IMR-90 (cell line): ENCODE measurements at regions not wholly inside any gene's neighbourhood (a gene's known extent, or its start where the extent isn't known, plus 50 kb on each side); places are given as distances from the start of the nearest gene placed in this dataset.

Source experiments
- ATAC-seq: fragments of 200-7000 bp; cut with Tn5 transposase; 2 replicates; pipeline ENCODE4 v1.9.1; 2020; ENCODE audit warnings: low read depth, mild to moderate bottlenecking, moderate library complexity
- BruUV-seq: library from RNA; stranded (reverse); fragments of 400-500 nt; replicated peaks from 2 replicates; lab custom pipeline; 2021; lab: Mats Ljungman, UMichigan
- CTCF ChIA-PET: fragments of 300-600 bp; formaldehyde crosslinking; extraction: SDS; loops from one replicate; lab custom pipeline; 2021; ENCODE audit warnings: antibody characterized with exemption; lab: Yijun Ruan, JAX
- POLR2A ChIA-PET: fragments of 300-600 bp; sonication (Branson Sonifier 250); formaldehyde crosslinking; loops from one replicate; lab custom pipeline; 2022; ENCODE audit warnings: antibody characterized with exemption; ENCODE audit not compliant: unreplicated experiment; lab: Charles Lee
- DNase-seq: peaks from one replicate; pipeline ENCODE4 v3.0.0; 2013
- H2AFZ ChIP-seq: replicated peaks from 2 replicates; pipeline ENCODE3; 2013; ENCODE audit warnings: low read length, mild to moderate bottlenecking; ENCODE audit not compliant: poor library complexity
- H2AK5ac ChIP-seq: 2 replicates; pipeline ENCODE4 v1.6.1; 2013; ENCODE audit warnings: low read depth, low read length, inconsistent platforms
- H2AK9ac ChIP-seq: replicated peaks from 2 replicates; pipeline ENCODE3; 2013; ENCODE audit warnings: mild to moderate bottlenecking, low read depth, low read length, moderate library complexity; ENCODE audit not compliant: poor library complexity
- H2BK120ac ChIP-seq: 2 replicates; pipeline ENCODE4 v1.6.1; 2013; ENCODE audit warnings: low read depth, low read length, inconsistent platforms
- H2BK15ac ChIP-seq: 3 replicates; pipeline ENCODE4 v1.6.1; 2013; ENCODE audit warnings: low read depth, low read length, inconsistent platforms
- H2BK20ac ChIP-seq: 2 replicates; pipeline ENCODE4 v1.6.1; 2013; ENCODE audit warnings: low read depth, mild to moderate bottlenecking, inconsistent platforms, low read length, moderate library complexity
- H2BK5ac ChIP-seq: 2 replicates; pipeline ENCODE4 v1.6.1; 2013; ENCODE audit warnings: mild to moderate bottlenecking, low read depth, low read length, inconsistent platforms; ENCODE audit not compliant: poor library complexity, severe bottlenecking
- H3K14ac ChIP-seq: replicated peaks from 2 replicates; pipeline ENCODE4 v1.6.1; 2013; ENCODE audit warnings: low read depth, low read length, inconsistent platforms
- H3K18ac ChIP-seq: 2 replicates; pipeline ENCODE4 v1.6.1; 2013; ENCODE audit warnings: low read depth, low read length, control low read depth
- H3K23ac ChIP-seq: 2 replicates; pipeline ENCODE4 v1.6.1; 2013; ENCODE audit warnings: low read depth, low read length, inconsistent platforms
- H3K27ac ChIP-seq: 2 replicates; pipeline ENCODE4 v1.5.1; 2013; ENCODE audit warnings: mild to moderate bottlenecking, control low read depth, low read length; ENCODE audit not compliant: insufficient read depth
- H3K27me3 ChIP-seq: 2 replicates; pipeline ENCODE4 v1.6.1; 2013; ENCODE audit warnings: low read length; ENCODE audit not compliant: control insufficient read depth, insufficient read depth
- H3K36me3 ChIP-seq: 2 replicates; pipeline ENCODE4 v1.6.1; 2013; ENCODE audit warnings: low read length, mixed read lengths; ENCODE audit not compliant: control insufficient read depth, insufficient read depth
- H3K4ac ChIP-seq: 2 replicates; pipeline ENCODE4 v1.6.1; 2013; ENCODE audit warnings: low read depth, low read length, inconsistent platforms
- H3K4me1 ChIP-seq: 2 replicates; pipeline ENCODE4 v1.6.1; 2013; ENCODE audit warnings: low read length, mixed read lengths; ENCODE audit not compliant: control insufficient read depth, insufficient read depth
- H3K4me2 ChIP-seq: 2 replicates; pipeline ENCODE4 v1.6.1; 2013; ENCODE audit warnings: low read depth, mild to moderate bottlenecking, control low read depth, low read length, moderate library complexity
- H3K4me3 ChIP-seq: 2 replicates; pipeline ENCODE4 v1.5.1; 2013; ENCODE audit warnings: low read depth, mild to moderate bottlenecking, control low read depth, low read length, moderate library complexity; ENCODE audit not compliant: insufficient read depth
- H3K56ac ChIP-seq: 2 replicates; pipeline ENCODE4 v1.6.1; 2013; ENCODE audit warnings: low read length, inconsistent platforms; ENCODE audit not compliant: insufficient read depth; ENCODE audit errors: extremely low read depth
- H3K79me1 ChIP-seq, 2 experiments: 2 replicates each; pipeline ENCODE4 v1.6.1; 2013; ENCODE audit warnings: low read length in 2 of 2, inconsistent platforms in 1 of 2, low read depth in 1 of 2
- H3K9ac ChIP-seq: 2 replicates; pipeline ENCODE4 v1.6.1; 2013; ENCODE audit warnings: low read depth, low read length, control low read depth
- H3K9me1 ChIP-seq: 2 replicates; pipeline ENCODE4 v1.6.1; 2013; ENCODE audit warnings: low read length, inconsistent platforms; ENCODE audit not compliant: insufficient read depth
- H3K9me3 ChIP-seq: 2 replicates; pipeline ENCODE4 v1.6.1; 2013; ENCODE audit warnings: low read length; ENCODE audit not compliant: control insufficient read depth, insufficient read depth
- H4K20me1 ChIP-seq: 2 replicates; pipeline ENCODE4 v1.6.1; 2013; ENCODE audit warnings: low read length, inconsistent platforms; ENCODE audit not compliant: insufficient read depth
- H4K5ac ChIP-seq: 2 replicates; pipeline ENCODE4 v1.6.1; 2013; ENCODE audit warnings: mild to moderate bottlenecking, low read depth, low read length, control low read depth
- H4K8ac ChIP-seq, 2 experiments: 2 replicates each; pipeline ENCODE4 v1.6.1; 2013; ENCODE audit warnings: low read depth in 2 of 2, low read length in 2 of 2, control low read depth in 1 of 2, inconsistent platforms in 1 of 2
- H4K91ac ChIP-seq: 2 replicates; pipeline ENCODE4 v1.6.1; 2013; ENCODE audit warnings: low read depth, low read length, inconsistent platforms; ENCODE audit not compliant: insufficient read depth
- CEBPB ChIP-seq: IDR thresholded peaks from 2 replicates; pipeline ENCODE4 v1.6.1; 2012; ENCODE audit warnings: low read depth, low read length, improper control_type of control experiment
- CHD1 ChIP-seq: IDR thresholded peaks from 2 replicates; pipeline ENCODE4 v1.6.1; 2012; ENCODE audit warnings: low read depth, low read length, improper control_type of control experiment
- MAFK ChIP-seq: IDR thresholded peaks from 2 replicates; pipeline ENCODE4 v1.6.1; 2012; ENCODE audit warnings: low read depth, low read length, improper control_type of control experiment
- RAD21 ChIP-seq: IDR thresholded peaks from 2 replicates; pipeline ENCODE4 v1.6.1; 2012; ENCODE audit warnings: low read length, improper control_type of control experiment
- RCOR1 ChIP-seq: IDR thresholded peaks from 2 replicates; pipeline ENCODE4 v1.6.1; 2012; ENCODE audit warnings: mild to moderate bottlenecking, low read length, improper control_type of control experiment; ENCODE audit not compliant: insufficient replicate concordance
- RFX5 ChIP-seq: IDR thresholded peaks from 2 replicates; pipeline ENCODE4 v1.8.0; 2012; ENCODE audit warnings: low read depth, mild to moderate bottlenecking, low read length, moderate library complexity
- SMC3 ChIP-seq: fragments of 150-350 bp; IDR thresholded peaks from 2 replicates; pipeline ENCODE4 v1.6.1; 2016; ENCODE audit warnings: low read depth, mild to moderate bottlenecking, antibody characterized with exemption, low read length, moderate library complexity
- WGBS, 2 experiments: methylation state at CpG; one replicate each; pipeline versions ENCODE4 v1.1.5 to v1.1.7; 2013; ENCODE audit warnings: missing lambda C conversion rate in 2 of 2; ENCODE audit not compliant: insufficient read length in 1 of 2; ENCODE audit errors: extremely low coverage in 2 of 2; 5-methylcytosine and 5-hydroxymethylcytosine counted together
- dilution Hi-C: fragments of 300-500 bp; cut with HindIII; formaldehyde crosslinking; loops from one replicate; pipeline ENCODE4 v1.14.3; 2018; ENCODE audit warnings: low sequenced_read_pairs; ENCODE audit not compliant: unreplicated experiment
- in situ Hi-C: fragments of 300-500 bp; cut with MboI; formaldehyde crosslinking; loops from 3 replicates; pipeline ENCODE4 v1.14.3; 2019; ENCODE audit warnings: low sequenced_read_pairs, inconsistent platforms, mixed read lengths
- intact Hi-C: fragments of 100-400 bp; cut with micrococcal nuclease; formaldehyde crosslinking; loops from 2 replicates; pipeline ENCODE4 v1.10.0; 2022

- no peaks in the 10 kb centered on the region for H4K20me1 ChIP-seq
- WGBS, 2 experiments: 80% methylated on average over 1 of the region's 10 CpGs; no CpG with 5 or more reads in 1 of the 2 experiments
These were observed 61.3 kb upstream of the PRR23E start for GRCh38 chr3:127131424-127132170.

More at GRCh38 chr3:127131424-127132170, 61.3 kb upstream of the PRR23E start:
- dilution Hi-C loops: no loop called here
- no peak overlapping the region for H2AK5ac ChIP-seq
- intact Hi-C loops: no loop called here
- no peak overlapping the region for H3K4ac ChIP-seq
- no peak overlapping the region for H4K5ac ChIP-seq
- H3K79me1 ChIP-seq: no peaks in the 10 kb centered on the region
- no peaks in the 10 kb centered on the region for H3K4me1 ChIP-seq
- ATAC-seq (no peak), DNase-seq (no peak)
- in situ Hi-C loops: no loop called here
- no peaks in the 10 kb centered on the region for H3K9me1 ChIP-seq
- POLR2A ChIA-PET: no interaction called here
- CTCF ChIA-PET: interaction anchor here (1.4 kb wide), 1 partner anchor 19 kb away, joined by 3 read pairs; no protein-coding TSS in a partner anchor
- no peak overlapping the region for H3K18ac ChIP-seq
- H3K14ac ChIP-seq: no peak overlapping the region
- no peak overlapping the region for H3K9ac ChIP-seq
- H2AK9ac ChIP-seq: no peak overlapping the region
- no peak overlapping the region for H2BK120ac ChIP-seq
- no peak overlapping the region for H2AFZ ChIP-seq
- H4K8ac ChIP-seq: no peak overlapping the region
- no peak overlapping the region for H3K4me3 ChIP-seq
- H2BK5ac ChIP-seq: no peak overlapping the region
- H3K23ac ChIP-seq: no peak overlapping the region
- TF ChIP-seq RFX5: no peak
- TF ChIP-seq CHD1: no peak
- no peak for TF ChIP-seq SMC3
- TF ChIP-seq RCOR1: no peak
- no peak for TF ChIP-seq RAD21
- TF ChIP-seq MAFK: no peak
- no peak for TF ChIP-seq CEBPB
- H3K56ac ChIP-seq: no peak overlapping the region
- no peak overlapping the region for H2BK15ac ChIP-seq
- peaks cover 47% of the 10 kb centered on the region for H3K27me3 ChIP-seq
- no peak overlapping the region for H3K27ac ChIP-seq
- H2BK20ac ChIP-seq: no peak overlapping the region
- no peak overlapping the region for H3K4me2 ChIP-seq
- BruUV-seq: no TSS peak
- H3K36me3 ChIP-seq: no peaks in the 10 kb centered on the region
- no peak overlapping the region for H4K91ac ChIP-seq
- no peaks in the 10 kb centered on the region for H3K9me3 ChIP-seq
